ENCODE measurements at regions not wholly inside any gene's neighbourhood (a gene's known extent, or its start where the extent isn't known, plus 50 kb on each side); places are given as distances from the start of the nearest gene placed in this dataset.

GRCh38 chr21:41666641-41667081 lies 100.2 kb downstream of the RIPK4 start:
- Mint-ChIP-seq H3K9me3 (no peaks in the 10 kb centered on the region), H3K4me3 (no peak overlapping the region), H3K36me3 (no peaks in the 10 kb centered on the region), H3K27ac (no peak overlapping the region), H3K4me1 (peaks cover 6 to 9% of the 10 kb centered on the region in 2 donors), H3K27me3 (peaks cover 21 to 39% of the 10 kb centered on the region in 2 donors)
- peak; percentile 53 to 55 for ATAC-seq (replicated peaks)
- no peak for DNase-seq

GRCh38 chr21:41665766-41666595 lies 100.9 kb downstream of the RIPK4 start:
- Mint-ChIP-seq H3K4me3 (no peak overlapping the region), H3K27ac (no peak overlapping the region), H3K9me3 (no peaks in the 10 kb centered on the region), H3K27me3 (peaks cover 14 to 32% of the 10 kb centered on the region in 2 donors), H3K36me3 (no peaks in the 10 kb centered on the region), H3K4me1 (peaks cover 4 to 9% of the 10 kb centered on the region in 2 donors)
- DNase-seq (no peak), ATAC-seq (replicated peaks) (no peak)

GRCh38 chr21:41664881-41665765 lies 101.7 kb downstream of the RIPK4 start:
- no peak for DNase-seq
- no peaks in the 10 kb centered on the region for H3K36me3 Mint-ChIP-seq
- H3K27ac Mint-ChIP-seq = no peak overlapping the region
- H3K27me3 Mint-ChIP-seq = peaks cover 18 to 31% of the 10 kb centered on the region in 2 donors
- H3K9me3 Mint-ChIP-seq = no peaks in the 10 kb centered on the region
- no peak overlapping the region for H3K4me3 Mint-ChIP-seq
- no peak for ATAC-seq (replicated peaks)
- peaks cover 4 to 9% of the 10 kb centered on the region in 2 donors for H3K4me1 Mint-ChIP-seq

- Mint-ChIP-seq H3K4me3 (no peak overlapping the region), H3K36me3 (no peaks in the 10 kb centered on the region), H3K9me3 (no peaks in the 10 kb centered on the region), H3K4me1 (peaks cover 4 to 9% of the 10 kb centered on the region in 2 donors), H3K27ac (no peak overlapping the region), H3K27me3 (peaks cover 23 to 29% of the 10 kb centered on the region in 2 donors)
- DNase-seq = no peak
- ATAC-seq (replicated peaks) = peak; percentile 80 to 88
These were observed 102.8 kb downstream of the RIPK4 start for GRCh38 chr21:41663805-41664788.

GRCh38 chr21:41662761-41663160 lies 104.1 kb downstream of the RIPK4 start:
- Mint-ChIP-seq H3K27ac (no peak overlapping the region), H3K27me3 (peaks cover 23 to 25% of the 10 kb centered on the region in 2 donors), H3K4me3 (no peak overlapping the region), H3K36me3 (no peaks in the 10 kb centered on the region), H3K4me1 (peaks cover 4 to 9% of the 10 kb centered on the region in 2 donors), H3K9me3 (no peaks in the 10 kb centered on the region)
- no peak for DNase-seq
- no peak for ATAC-seq (replicated peaks)

GRCh38 chr21:41662161-41662560 lies 104.7 kb downstream of the RIPK4 start:
- DNase-seq = no peak
- Mint-ChIP-seq H3K27me3 (peaks cover 25 to 26% of the 10 kb centered on the region in 2 donors), H3K27ac (no peak overlapping the region), H3K4me3 (no peak overlapping the region), H3K4me1 (peaks cover 4 to 9% of the 10 kb centered on the region in 2 donors), H3K9me3 (no peaks in the 10 kb centered on the region), H3K36me3 (no peaks in the 10 kb centered on the region)
- ATAC-seq (replicated peaks) = no peak

- Mint-ChIP-seq H3K4me1 (peaks cover 0 to 4% of the 10 kb centered on the region in 2 donors), H3K36me3 (no peaks in the 10 kb centered on the region), H3K9me3 (no peaks in the 10 kb centered on the region), H3K27ac (no peak overlapping the region), H3K27me3 (peaks cover 19 to 28% of the 10 kb centered on the region in 2 donors), H3K4me3 (no peak overlapping the region)
- DNase-seq (no peak), ATAC-seq (replicated peaks) (no peak)
These were observed 106.1 kb downstream of the RIPK4 start for GRCh38 chr21:41660748-41661147.

- no peak overlapping the region for H3K4me3 Mint-ChIP-seq
- DNase-seq (no peak), ATAC-seq (replicated peaks) (no peak)
- peaks cover 0 to 4% of the 10 kb centered on the region in 2 donors for H3K4me1 Mint-ChIP-seq
- H3K27me3 Mint-ChIP-seq = peaks cover 19 to 33% of the 10 kb centered on the region in 2 donors
- no peaks in the 10 kb centered on the region for H3K9me3 Mint-ChIP-seq
- no peak overlapping the region for H3K27ac Mint-ChIP-seq
- no peaks in the 10 kb centered on the region for H3K36me3 Mint-ChIP-seq
These were observed 106.9 kb downstream of the RIPK4 start for GRCh38 chr21:41659791-41660560.

- H3K27ac Mint-ChIP-seq = no peak overlapping the region
- peaks cover 6 to 24% of the 10 kb centered on the region in 2 donors for H3K27me3 Mint-ChIP-seq
- no peak for ATAC-seq (replicated peaks)
- H3K4me1 Mint-ChIP-seq = no peaks in the 10 kb centered on the region
- no peak for DNase-seq
- no peaks in the 10 kb centered on the region for H3K36me3 Mint-ChIP-seq
- H3K4me3 Mint-ChIP-seq = no peak overlapping the region
- no peaks in the 10 kb centered on the region for H3K9me3 Mint-ChIP-seq
These were observed 109.8 kb downstream of the RIPK4 start for GRCh38 chr21:41656946-41657525.

GRCh38 chr21:41655259-41655658 lies 111.6 kb downstream of the RIPK4 start:
- peaks cover 16 to 20% of the 10 kb centered on the region in 2 donors for H3K27me3 Mint-ChIP-seq
- no peak for DNase-seq
- H3K4me1 Mint-ChIP-seq = peaks cover 3 to 6% of the 10 kb centered on the region in 2 donors
- no peaks in the 10 kb centered on the region for H3K36me3 Mint-ChIP-seq
- H3K4me3 Mint-ChIP-seq = no peak overlapping the region
- no peak overlapping the region for H3K27ac Mint-ChIP-seq
- ATAC-seq (replicated peaks) = no peak
- H3K9me3 Mint-ChIP-seq = no peaks in the 10 kb centered on the region

GRCh38 chr21:41653954-41654491 lies 112.8 kb downstream of the RIPK4 start:
- no peak overlapping the region for H3K27ac Mint-ChIP-seq
- H3K4me1 Mint-ChIP-seq = peaks cover 3 to 6% of the 10 kb centered on the region in 2 donors
- no peak for ATAC-seq (replicated peaks)
- no peak overlapping the region for H3K4me3 Mint-ChIP-seq
- H3K36me3 Mint-ChIP-seq = no peaks in the 10 kb centered on the region
- no peaks in the 10 kb centered on the region for H3K9me3 Mint-ChIP-seq
- peaks cover 15 to 16% of the 10 kb centered on the region in 2 donors for H3K27me3 Mint-ChIP-seq
- no peak for DNase-seq

- Mint-ChIP-seq H3K4me3 (no peak overlapping the region), H3K9me3 (no peaks in the 10 kb centered on the region), H3K4me1 (peaks cover 3 to 6% of the 10 kb centered on the region in 2 donors), H3K36me3 (no peaks in the 10 kb centered on the region), H3K27me3 (peaks cover 15 to 18% of the 10 kb centered on the region in 2 donors), H3K27ac (no peak overlapping the region)
- ATAC-seq (replicated peaks) (no peak), DNase-seq (no peak)
These were observed 113.5 kb downstream of the RIPK4 start for GRCh38 chr21:41653243-41653953.

All from stimulated activated naive B cell treated with anti-CD40 and anti-IgM and Interleukin-4, amounts not matched to agents 10 μg/mL and 1 μg/mL and 100 μg/mL, for 72 hours (primary cell).